SK-N-SH (cell line): ENCODE measurements at regions not wholly inside any gene's neighbourhood (a gene's known extent, or its start where the extent isn't known, plus 50 kb on each side); places are given as distances from the start of the nearest gene placed in this dataset.

Source experiments
- CTCF ChIA-PET: fragments of 300-600, 350-600 bp; formaldehyde crosslinking; extraction: SDS; loops from one replicate; lab custom pipeline; 2021; lab: Yijun Ruan, JAX
- POLR2A ChIA-PET: fragments of 350-600 bp; sonication (Branson Sonifier 250); formaldehyde crosslinking; extraction: SDS; loops from one replicate; lab custom pipeline; 2020; ENCODE audit warnings: antibody characterized with exemption, inconsistent platforms; lab: Yijun Ruan, JAX
- DNase-seq: peaks from one replicate; pipeline ENCODE4 v3.0.0; 2012
- H2AFZ ChIP-seq: fragments of 200-600 bp; sonication (generic); 2 replicates; pipeline ENCODE4 v1.8.1; 2016; ENCODE audit warnings: antibody characterized with exemption, mild to moderate bottlenecking, low read depth
- H3F3A ChIP-seq: fragments of 200-600 bp; sonication (generic); replicated peaks from 2 replicates; pipeline ENCODE3; 2016; ENCODE audit warnings: antibody characterized with exemption, mild to moderate bottlenecking; ENCODE audit not compliant: insufficient read depth
- H3K27ac ChIP-seq, 2 experiments: fragments of 200-500 bp in 1 of 2; fragments of 200-600 bp in 1 of 2; sonication (Bioruptor generic) in 1 of 2; sonication (generic), shearing (Covaris generic) in 1 of 2; 2 replicates each; pipeline versions ENCODE4 v1.5.1 to v1.6.1; 2014 to 2016; ENCODE audit warnings: low read depth in 2 of 2, inconsistent platforms in 1 of 2, low read length in 1 of 2, mild to moderate bottlenecking in 1 of 2, mixed read lengths in 1 of 2
- H3K27me3 ChIP-seq: fragments of 200-600 bp; sonication (generic), shearing (Covaris generic); 2 replicates; pipeline ENCODE4 v1.6.1; 2016; ENCODE audit warnings: mixed run types; ENCODE audit not compliant: insufficient read depth
- H3K36me3 ChIP-seq, 2 experiments: fragments of 200-500 bp in 1 of 2; fragments of 200-600 bp in 1 of 2; sonication (Bioruptor generic) in 1 of 2; sonication (generic) in 1 of 2; replicated peaks in 1 of 2; 2 replicates each; pipeline versions ENCODE3 to v1.5.1; 2014 to 2016; ENCODE audit warnings: low read length in 1 of 2, mild to moderate bottlenecking in 1 of 2; ENCODE audit not compliant: insufficient read depth in 2 of 2, control insufficient read depth in 1 of 2
- H3K4me1 ChIP-seq, 2 experiments: fragments of 200-500 bp in 1 of 2; fragments of 200-600 bp in 1 of 2; sonication (Bioruptor generic) in 1 of 2; sonication (generic), shearing (Covaris generic) in 1 of 2; 2 replicates each; pipeline versions ENCODE4 v1.5.1 to v1.6.1; 2014 to 2016; ENCODE audit warnings: low read depth in 1 of 2, low read length in 1 of 2, mixed run types in 1 of 2; ENCODE audit not compliant: insufficient read depth in 2 of 2, control insufficient read depth in 1 of 2
- H3K4me2 ChIP-seq: fragments of 200-600 bp; sonication (generic), shearing (Covaris generic); 2 replicates; pipeline ENCODE4 v1.6.1; 2017; ENCODE audit warnings: mixed run types
- H3K4me3 ChIP-seq, 2 experiments: fragments of 200-500 bp in 1 of 2; fragments of 200-600 bp in 1 of 2; sonication (Bioruptor generic) in 1 of 2; sonication (generic), shearing (Covaris generic) in 1 of 2; 2 replicates each; pipeline versions ENCODE4 v1.5.1 to v1.8.1; 2014 to 2016; ENCODE audit warnings: low read depth in 2 of 2, inconsistent platforms in 1 of 2, low read length in 1 of 2, mild to moderate bottlenecking in 1 of 2, mixed read lengths in 1 of 2, moderate library complexity in 1 of 2
- H3K79me2 ChIP-seq: fragments of 200-600 bp; sonication (generic); 2 replicates; pipeline ENCODE4 v1.8.1; 2017; ENCODE audit warnings: mild to moderate bottlenecking; ENCODE audit not compliant: insufficient read depth
- H3K9ac ChIP-seq: fragments of 200-600 bp; sonication (generic); 2 replicates; pipeline ENCODE4 v1.6.1; 2017; ENCODE audit warnings: mixed run types
- H3K9me2 ChIP-seq: fragments of 200-600 bp; sonication (generic); 2 replicates; pipeline ENCODE4 v1.6.1; 2017; ENCODE audit warnings: mixed run types
- H3K9me3 ChIP-seq: fragments of 200-600 bp; sonication (generic); 2 replicates; pipeline ENCODE4 v1.6.1; 2017; ENCODE audit warnings: mixed run types, mild to moderate bottlenecking, moderate library complexity
- H4K20me1 ChIP-seq: fragments of 200-600 bp; sonication (generic); 2 replicates; pipeline ENCODE4 v1.6.1; 2017; ENCODE audit warnings: mild to moderate bottlenecking, mixed run types; ENCODE audit not compliant: insufficient read depth
- CHD2 ChIP-seq: fragments of 150-350 bp; IDR thresholded peaks from 2 replicates; pipeline ENCODE4 v1.6.1; 2018; ENCODE audit warnings: low read length; ENCODE audit not compliant: partially characterized antibody
- EP300 ChIP-seq, 2 experiments: IDR thresholded peaks; 2 replicates each; pipeline versions ENCODE4 v1.4.0 to v1.6.1; 2012; ENCODE audit warnings: borderline replicate concordance in 1 of 2, low read depth in 1 of 2, low read length in 1 of 2
- EZH2phosphoT487 ChIP-seq: fragments of 200-600 bp; sonication (generic); IDR thresholded peaks from 2 replicates; pipeline ENCODE4 v1.6.1; 2017; ENCODE audit warnings: low read depth, mixed run types, mild to moderate bottlenecking, antibody characterized with exemption, moderate library complexity, borderline replicate concordance
- FOSL2 ChIP-seq: IDR thresholded peaks from 2 replicates; pipeline ENCODE4 v1.4.0; 2012; ENCODE audit warnings: low read depth, mild to moderate bottlenecking, moderate library complexity, borderline replicate concordance
- FOXJ3 ChIP-seq: sonication (generic); formaldehyde crosslinking; IDR thresholded peaks from 2 replicates; pipeline ENCODE4 v1.5.1; 2020; ENCODE audit warnings: mild to moderate bottlenecking, missing genetic modification reagents
- FOXM1 ChIP-seq: IDR thresholded peaks from 2 replicates; pipeline ENCODE4 v1.4.0; 2012; ENCODE audit warnings: low read depth, mild to moderate bottlenecking
- GABPA ChIP-seq: IDR thresholded peaks from 2 replicates; pipeline ENCODE4 v1.4.0; 2012; ENCODE audit warnings: low read depth, mild to moderate bottlenecking
- GATA2 ChIP-seq: sonication (generic); formaldehyde crosslinking; IDR thresholded peaks from 2 replicates; pipeline ENCODE4 v1.5.0; 2020; ENCODE audit warnings: mild to moderate bottlenecking, missing genetic modification reagents
- MEF2A ChIP-seq: IDR thresholded peaks from 2 replicates; pipeline ENCODE4 v1.4.0; 2012; ENCODE audit warnings: low read depth, borderline replicate concordance
- RAD21 ChIP-seq: IDR thresholded peaks from 2 replicates; pipeline ENCODE4 v1.6.1; 2012; ENCODE audit warnings: mild to moderate bottlenecking, low read length
- RCOR1 ChIP-seq: fragments of 150-350 bp; IDR thresholded peaks from 2 replicates; pipeline ENCODE4 v1.6.1; 2017; ENCODE audit warnings: antibody characterized with exemption, low read length
- RFX5 ChIP-seq: IDR thresholded peaks from 2 replicates; pipeline ENCODE4 v1.6.1; 2012; ENCODE audit warnings: mild to moderate bottlenecking, improper control_type of control experiment, low read length
- RXRA ChIP-seq: IDR thresholded peaks from 2 replicates; pipeline ENCODE4 v1.4.0; 2012; ENCODE audit warnings: low read depth, mild to moderate bottlenecking, borderline replicate concordance
- SIN3A ChIP-seq: IDR thresholded peaks from 2 replicates; pipeline ENCODE4 v1.6.1; 2012; ENCODE audit warnings: low read depth, mild to moderate bottlenecking, low read length, moderate library complexity, borderline replicate concordance
- TCF12 ChIP-seq: IDR thresholded peaks from 2 replicates; pipeline ENCODE4 v1.4.0; 2012
- TEAD4 ChIP-seq: IDR thresholded peaks from 2 replicates; pipeline ENCODE4 v1.4.0; 2012; ENCODE audit warnings: mild to moderate bottlenecking, borderline replicate concordance; ENCODE audit not compliant: insufficient read depth
- WGBS: methylation state at CpG from one replicate; pipeline ENCODE4 v1.1.6; 2017; ENCODE audit warnings: low lambda C conversion rate; 5-methylcytosine and 5-hydroxymethylcytosine counted together
- TF ChIP-seq, protein P1 (sequence below): IDR thresholded peaks from 2 replicates; pipeline ENCODE4 v1.4.0; 2012; ENCODE audit warnings: low read depth, borderline replicate concordance
- TF ChIP-seq, protein P2 (sequence below): fragments of 200-600 bp; sonication (generic); IDR thresholded peaks from 2 replicates; pipeline ENCODE4 v1.6.1; 2017; ENCODE audit warnings: antibody characterized with exemption, mild to moderate bottlenecking, moderate library complexity
- TF ChIP-seq, protein P3 (sequence below): IDR thresholded peaks from 2 replicates; pipeline ENCODE4 v1.6.1; 2012; ENCODE audit warnings: mild to moderate bottlenecking, low read depth, low read length, moderate library complexity
- TF ChIP-seq, protein P4 (sequence below): IDR thresholded peaks from 2 replicates; pipeline ENCODE4 v1.4.0; 2012; ENCODE audit warnings: low read depth, borderline replicate concordance
- TF ChIP-seq, protein P5 (sequence below): IDR thresholded peaks from 2 replicates; pipeline ENCODE4; 2012
- TF ChIP-seq, protein P6 (sequence below): IDR thresholded peaks from 2 replicates; pipeline ENCODE4 v1.4.0; 2012; ENCODE audit warnings: low read depth

DNA sequence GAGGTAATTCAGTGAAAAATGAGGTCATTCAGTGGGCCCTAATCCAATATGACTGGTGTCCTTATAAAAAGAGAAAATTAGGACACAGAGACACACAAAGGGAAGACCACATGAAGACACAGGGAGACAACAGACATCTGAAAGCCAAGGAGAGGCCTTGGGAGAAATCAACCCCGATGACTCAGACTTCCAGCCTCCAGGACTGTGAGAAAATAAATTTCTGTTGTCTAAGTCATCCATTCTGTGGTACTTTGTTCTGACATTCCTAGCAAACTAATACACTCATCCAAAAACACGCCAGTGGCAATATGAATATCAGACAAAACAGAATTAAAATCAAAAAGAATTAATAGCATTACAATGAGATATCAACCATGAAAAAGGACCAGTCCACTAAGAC is 303.7 kb downstream of the SS18 start (continued):
- TF ChIP-seq, protein P1, sequence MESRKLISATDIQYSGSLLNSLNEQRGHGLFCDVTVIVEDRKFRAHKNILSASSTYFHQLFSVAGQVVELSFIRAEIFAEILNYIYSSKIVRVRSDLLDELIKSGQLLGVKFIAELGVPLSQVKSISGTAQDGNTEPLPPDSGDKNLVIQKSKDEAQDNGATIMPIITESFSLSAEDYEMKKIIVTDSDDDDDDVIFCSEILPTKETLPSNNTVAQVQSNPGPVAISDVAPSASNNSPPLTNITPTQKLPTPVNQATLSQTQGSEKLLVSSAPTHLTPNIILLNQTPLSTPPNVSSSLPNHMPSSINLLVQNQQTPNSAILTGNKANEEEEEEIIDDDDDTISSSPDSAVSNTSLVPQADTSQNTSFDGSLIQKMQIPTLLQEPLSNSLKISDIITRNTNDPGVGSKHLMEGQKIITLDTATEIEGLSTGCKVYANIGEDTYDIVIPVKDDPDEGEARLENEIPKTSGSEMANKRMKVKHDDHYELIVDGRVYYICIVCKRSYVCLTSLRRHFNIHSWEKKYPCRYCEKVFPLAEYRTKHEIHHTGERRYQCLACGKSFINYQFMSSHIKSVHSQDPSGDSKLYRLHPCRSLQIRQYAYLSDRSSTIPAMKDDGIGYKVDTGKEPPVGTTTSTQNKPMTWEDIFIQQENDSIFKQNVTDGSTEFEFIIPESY: no peak
- TF ChIP-seq RAD21 (no peak), SIN3A (no peak), EP300 (IDR thresholded peaks at IDR 0.05; ENCODE audit: borderline replicate concordance in 1 of 2, low read depth in 1 of 2, low read length in 1 of 2) (peak in 1 of 2 experiments; percentile 81; a peak in 2 of 4 replicates), RXRA (no peak)

DNA sequence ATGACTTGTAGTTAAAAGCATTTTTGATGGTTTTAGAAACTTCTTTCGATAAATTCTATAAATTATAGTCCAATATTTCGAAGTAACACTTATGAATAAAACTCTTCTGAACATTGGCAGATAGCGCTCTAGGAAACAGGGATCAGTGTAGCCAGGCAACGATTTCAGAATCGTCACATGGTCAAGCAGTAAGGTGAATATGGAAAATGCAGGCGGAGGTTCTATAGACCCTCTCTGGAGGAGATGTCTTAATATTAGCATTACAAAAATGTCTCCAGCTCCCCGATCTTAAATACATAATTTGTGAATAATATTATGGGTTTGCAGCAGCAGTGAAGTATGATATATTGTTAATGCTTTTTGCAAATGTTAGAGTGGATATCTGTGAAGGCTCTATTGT is 310.3 kb downstream of the SS18 start:
- no peaks in the 10 kb centered on the region for H3K79me2 ChIP-seq
- CTCF ChIA-PET: interaction anchor here (0.6 to 1.9 kb wide), 2 partner anchors 31 to 104 kb away, joined by 3 to 5 read pairs; no protein-coding TSS in a partner anchor
- no peak for DNase-seq

More for the DNA sequence above, 310.3 kb downstream of the SS18 start:
- no peak overlapping the region for H2AFZ ChIP-seq
- no peaks in the 10 kb centered on the region for H3K9me3 ChIP-seq
- POLR2A ChIA-PET: no interaction called here
- H3K9ac ChIP-seq: no peak overlapping the region
- no peaks in the 10 kb centered on the region for H3K4me1 ChIP-seq
- no peak overlapping the region for H3K27ac ChIP-seq
- H3F3A ChIP-seq: no peaks in the 10 kb centered on the region
- 66% methylated on average over 7 of the region's 7 CpGs for WGBS
- H4K20me1 ChIP-seq: no peaks in the 10 kb centered on the region
- TF ChIP-seq, protein P2, sequence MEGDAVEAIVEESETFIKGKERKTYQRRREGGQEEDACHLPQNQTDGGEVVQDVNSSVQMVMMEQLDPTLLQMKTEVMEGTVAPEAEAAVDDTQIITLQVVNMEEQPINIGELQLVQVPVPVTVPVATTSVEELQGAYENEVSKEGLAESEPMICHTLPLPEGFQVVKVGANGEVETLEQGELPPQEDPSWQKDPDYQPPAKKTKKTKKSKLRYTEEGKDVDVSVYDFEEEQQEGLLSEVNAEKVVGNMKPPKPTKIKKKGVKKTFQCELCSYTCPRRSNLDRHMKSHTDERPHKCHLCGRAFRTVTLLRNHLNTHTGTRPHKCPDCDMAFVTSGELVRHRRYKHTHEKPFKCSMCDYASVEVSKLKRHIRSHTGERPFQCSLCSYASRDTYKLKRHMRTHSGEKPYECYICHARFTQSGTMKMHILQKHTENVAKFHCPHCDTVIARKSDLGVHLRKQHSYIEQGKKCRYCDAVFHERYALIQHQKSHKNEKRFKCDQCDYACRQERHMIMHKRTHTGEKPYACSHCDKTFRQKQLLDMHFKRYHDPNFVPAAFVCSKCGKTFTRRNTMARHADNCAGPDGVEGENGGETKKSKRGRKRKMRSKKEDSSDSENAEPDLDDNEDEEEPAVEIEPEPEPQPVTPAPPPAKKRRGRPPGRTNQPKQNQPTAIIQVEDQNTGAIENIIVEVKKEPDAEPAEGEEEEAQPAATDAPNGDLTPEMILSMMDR: no peak
- TF ChIP-seq, protein P3, sequence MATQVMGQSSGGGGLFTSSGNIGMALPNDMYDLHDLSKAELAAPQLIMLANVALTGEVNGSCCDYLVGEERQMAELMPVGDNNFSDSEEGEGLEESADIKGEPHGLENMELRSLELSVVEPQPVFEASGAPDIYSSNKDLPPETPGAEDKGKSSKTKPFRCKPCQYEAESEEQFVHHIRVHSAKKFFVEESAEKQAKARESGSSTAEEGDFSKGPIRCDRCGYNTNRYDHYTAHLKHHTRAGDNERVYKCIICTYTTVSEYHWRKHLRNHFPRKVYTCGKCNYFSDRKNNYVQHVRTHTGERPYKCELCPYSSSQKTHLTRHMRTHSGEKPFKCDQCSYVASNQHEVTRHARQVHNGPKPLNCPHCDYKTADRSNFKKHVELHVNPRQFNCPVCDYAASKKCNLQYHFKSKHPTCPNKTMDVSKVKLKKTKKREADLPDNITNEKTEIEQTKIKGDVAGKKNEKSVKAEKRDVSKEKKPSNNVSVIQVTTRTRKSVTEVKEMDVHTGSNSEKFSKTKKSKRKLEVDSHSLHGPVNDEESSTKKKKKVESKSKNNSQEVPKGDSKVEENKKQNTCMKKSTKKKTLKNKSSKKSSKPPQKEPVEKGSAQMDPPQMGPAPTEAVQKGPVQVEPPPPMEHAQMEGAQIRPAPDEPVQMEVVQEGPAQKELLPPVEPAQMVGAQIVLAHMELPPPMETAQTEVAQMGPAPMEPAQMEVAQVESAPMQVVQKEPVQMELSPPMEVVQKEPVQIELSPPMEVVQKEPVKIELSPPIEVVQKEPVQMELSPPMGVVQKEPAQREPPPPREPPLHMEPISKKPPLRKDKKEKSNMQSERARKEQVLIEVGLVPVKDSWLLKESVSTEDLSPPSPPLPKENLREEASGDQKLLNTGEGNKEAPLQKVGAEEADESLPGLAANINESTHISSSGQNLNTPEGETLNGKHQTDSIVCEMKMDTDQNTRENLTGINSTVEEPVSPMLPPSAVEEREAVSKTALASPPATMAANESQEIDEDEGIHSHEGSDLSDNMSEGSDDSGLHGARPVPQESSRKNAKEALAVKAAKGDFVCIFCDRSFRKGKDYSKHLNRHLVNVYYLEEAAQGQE: no peak
- no peak for TF ChIP-seq RCOR1
- TF ChIP-seq, protein P4, sequence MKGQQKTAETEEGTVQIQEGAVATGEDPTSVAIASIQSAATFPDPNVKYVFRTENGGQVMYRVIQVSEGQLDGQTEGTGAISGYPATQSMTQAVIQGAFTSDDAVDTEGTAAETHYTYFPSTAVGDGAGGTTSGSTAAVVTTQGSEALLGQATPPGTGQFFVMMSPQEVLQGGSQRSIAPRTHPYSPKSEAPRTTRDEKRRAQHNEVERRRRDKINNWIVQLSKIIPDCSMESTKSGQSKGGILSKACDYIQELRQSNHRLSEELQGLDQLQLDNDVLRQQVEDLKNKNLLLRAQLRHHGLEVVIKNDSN: no peak
- TF ChIP-seq FOSL2: no peak
- TF ChIP-seq SIN3A: no peak
- no peak for TF ChIP-seq FOXM1
- TF ChIP-seq CHD2: no peak
- no peak for TF ChIP-seq TCF12
- TF ChIP-seq RAD21: no peak
- TF ChIP-seq, protein P5, sequence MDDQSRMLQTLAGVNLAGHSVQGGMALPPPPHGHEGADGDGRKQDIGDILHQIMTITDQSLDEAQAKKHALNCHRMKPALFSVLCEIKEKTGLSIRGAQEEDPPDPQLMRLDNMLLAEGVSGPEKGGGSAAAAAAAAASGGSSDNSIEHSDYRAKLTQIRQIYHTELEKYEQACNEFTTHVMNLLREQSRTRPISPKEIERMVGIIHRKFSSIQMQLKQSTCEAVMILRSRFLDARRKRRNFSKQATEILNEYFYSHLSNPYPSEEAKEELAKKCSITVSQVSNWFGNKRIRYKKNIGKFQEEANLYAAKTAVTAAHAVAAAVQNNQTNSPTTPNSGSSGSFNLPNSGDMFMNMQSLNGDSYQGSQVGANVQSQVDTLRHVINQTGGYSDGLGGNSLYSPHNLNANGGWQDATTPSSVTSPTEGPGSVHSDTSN: no peak
- no peak for TF ChIP-seq EZH2phosphoT487
- TF ChIP-seq, protein P6, sequence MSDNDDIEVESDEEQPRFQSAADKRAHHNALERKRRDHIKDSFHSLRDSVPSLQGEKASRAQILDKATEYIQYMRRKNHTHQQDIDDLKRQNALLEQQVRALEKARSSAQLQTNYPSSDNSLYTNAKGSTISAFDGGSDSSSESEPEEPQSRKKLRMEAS: no peak
- no peak for TF ChIP-seq FOXJ3 (CRISPR knock-in tag)
- no peak for TF ChIP-seq GABPA
- no peak for TF ChIP-seq RFX5
- no peak for TF ChIP-seq GATA2 (CRISPR knock-in tag)
- no peak for TF ChIP-seq MEF2A
- TF ChIP-seq TEAD4: no peak
- H3K4me2 ChIP-seq: no peak overlapping the region
- no peaks in the 10 kb centered on the region for H3K36me3 ChIP-seq
- no peaks in the 10 kb centered on the region for H3K9me2 ChIP-seq
- no peaks in the 10 kb centered on the region for H3K27me3 ChIP-seq
- no peak overlapping the region for H3K4me3 ChIP-seq
